ENCODE measurements at regions not wholly inside any gene's neighbourhood (a gene's known extent, or its start where the extent isn't known, plus 50 kb on each side); places are given as distances from the start of the nearest gene placed in this dataset.
"Not testable (repeated sequence)": the region's sequence is repeated elsewhere in the genome, so short reads cannot be mapped to it uniquely, and the experiment has no call there.

DNA sequence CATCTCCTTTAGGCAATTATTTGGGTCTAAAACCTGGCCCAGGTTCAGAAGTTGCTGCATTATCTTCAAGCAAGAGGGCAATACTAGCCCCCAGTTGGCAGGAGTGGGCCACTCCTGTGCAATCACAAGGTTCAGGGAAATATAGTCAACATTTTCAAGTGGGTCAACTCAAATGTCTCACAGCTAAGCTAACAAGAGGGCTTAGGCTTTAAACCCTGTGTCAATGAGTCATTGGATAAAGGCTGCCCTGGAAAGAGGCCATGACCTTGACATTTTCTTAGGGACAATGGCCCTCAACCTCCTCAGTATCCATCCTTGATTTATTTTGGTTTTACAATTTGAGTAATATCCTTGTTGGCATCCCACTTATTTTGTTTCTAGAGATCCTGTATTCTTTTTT lies 73.5 kb upstream of the DCP1A start:
- Histone ChIP-seq H3K9me3 (no peaks in the 10 kb centered on the region), H3K36me3 (no peaks in the 10 kb centered on the region), H3K27ac (peak overlapping the region in 1 of 2 donors; percentile 28), H3K27me3 (no peaks in the 10 kb centered on the region), H3K4me1 (no peaks in the 10 kb centered on the region), H3K4me3 (no peak overlapping the region)
- TF ChIP-seq, protein P1, sequence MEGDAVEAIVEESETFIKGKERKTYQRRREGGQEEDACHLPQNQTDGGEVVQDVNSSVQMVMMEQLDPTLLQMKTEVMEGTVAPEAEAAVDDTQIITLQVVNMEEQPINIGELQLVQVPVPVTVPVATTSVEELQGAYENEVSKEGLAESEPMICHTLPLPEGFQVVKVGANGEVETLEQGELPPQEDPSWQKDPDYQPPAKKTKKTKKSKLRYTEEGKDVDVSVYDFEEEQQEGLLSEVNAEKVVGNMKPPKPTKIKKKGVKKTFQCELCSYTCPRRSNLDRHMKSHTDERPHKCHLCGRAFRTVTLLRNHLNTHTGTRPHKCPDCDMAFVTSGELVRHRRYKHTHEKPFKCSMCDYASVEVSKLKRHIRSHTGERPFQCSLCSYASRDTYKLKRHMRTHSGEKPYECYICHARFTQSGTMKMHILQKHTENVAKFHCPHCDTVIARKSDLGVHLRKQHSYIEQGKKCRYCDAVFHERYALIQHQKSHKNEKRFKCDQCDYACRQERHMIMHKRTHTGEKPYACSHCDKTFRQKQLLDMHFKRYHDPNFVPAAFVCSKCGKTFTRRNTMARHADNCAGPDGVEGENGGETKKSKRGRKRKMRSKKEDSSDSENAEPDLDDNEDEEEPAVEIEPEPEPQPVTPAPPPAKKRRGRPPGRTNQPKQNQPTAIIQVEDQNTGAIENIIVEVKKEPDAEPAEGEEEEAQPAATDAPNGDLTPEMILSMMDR (IDR thresholded peaks at IDR 0.05): no peak
- ATAC-seq (peak; percentile 86), DNase-seq (peak in 2 of 4 donors; percentile 14 to 37)
- intact Hi-C loops (cut with DNase I): no loop called here

DNA sequence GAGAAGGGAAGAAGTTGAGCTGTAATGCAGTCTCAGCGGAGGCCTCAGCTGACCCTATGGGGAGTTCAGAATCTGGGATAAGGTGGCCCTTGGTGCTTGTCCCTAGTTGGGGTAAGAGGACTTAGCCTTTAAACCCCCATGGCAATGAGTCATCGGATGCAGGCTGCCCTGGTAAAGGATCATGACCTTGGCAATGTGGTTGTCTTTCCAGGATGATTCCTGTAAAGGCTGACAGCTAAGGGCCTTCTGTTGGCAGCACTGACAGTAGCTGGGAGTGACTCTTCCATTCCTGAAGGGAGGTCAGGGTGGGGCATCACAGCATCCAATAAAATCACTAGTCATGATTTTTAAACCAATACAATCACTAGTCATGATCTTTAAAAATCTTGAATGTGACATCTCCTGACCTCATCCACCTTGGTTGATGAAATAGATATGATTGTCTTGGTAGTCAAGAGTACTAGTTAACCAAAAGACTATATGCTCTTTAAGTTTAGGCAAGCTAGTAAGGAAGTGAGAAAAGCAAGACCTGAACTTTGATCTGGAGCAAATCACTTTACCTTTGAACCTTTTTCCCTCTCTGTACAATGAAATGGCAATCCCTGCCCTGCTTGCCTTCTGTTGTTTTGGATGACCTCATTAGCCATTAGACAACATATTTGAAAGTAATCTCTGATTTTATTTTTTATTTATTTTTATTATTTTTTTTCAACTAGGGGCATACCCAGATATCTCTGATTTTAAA lies 71.3 kb upstream of the CACNA1D start:
- H3K36me3 ChIP-seq: no peaks in the 10 kb centered on the region
- intact Hi-C loops (cut with DNase I): no loop called here
- TF ChIP-seq, protein P1 (IDR thresholded peaks at IDR 0.05): no peak
- no peaks in the 10 kb centered on the region for H3K27me3 ChIP-seq
- H3K4me3 ChIP-seq: no peak overlapping the region
- no peak for ATAC-seq
- no peak for DNase-seq
- no peak overlapping the region for H3K27ac ChIP-seq
- H3K4me1 ChIP-seq: no peaks in the 10 kb centered on the region
- no peaks in the 10 kb centered on the region for H3K9me3 ChIP-seq

DNA sequence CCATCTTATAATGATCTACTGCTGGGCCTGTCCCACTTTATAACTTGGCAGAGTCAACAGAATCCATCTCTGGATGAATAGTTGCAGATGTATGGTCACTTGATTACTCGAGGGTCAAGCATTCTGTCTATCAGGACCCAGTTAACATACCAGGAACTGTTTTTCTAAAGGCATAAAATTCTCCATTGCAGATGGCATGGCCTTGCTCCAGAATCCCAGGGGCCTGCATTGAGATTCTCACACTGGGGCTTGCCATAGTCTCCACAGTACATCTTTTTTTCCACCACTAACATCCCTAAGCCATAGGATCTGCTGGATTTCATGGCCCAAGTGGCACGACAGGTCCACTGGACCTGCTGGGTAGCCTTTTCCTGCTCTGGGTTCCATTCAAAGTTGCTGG lies 68.5 kb upstream of the CACNA1D start:
- Histone ChIP-seq H3K27ac (no peak overlapping the region), H3K27me3 (no peaks in the 10 kb centered on the region), H3K4me3 (no peak overlapping the region), H3K36me3 (no peaks in the 10 kb centered on the region), H3K9me3 (no peaks in the 10 kb centered on the region), H3K4me1 (no peaks in the 10 kb centered on the region)
- TF ChIP-seq, protein P1 (IDR thresholded peaks at IDR 0.05): no peak
- no peak for DNase-seq
- ATAC-seq: no peak
- intact Hi-C loops (cut with DNase I): no loop called here

DNA sequence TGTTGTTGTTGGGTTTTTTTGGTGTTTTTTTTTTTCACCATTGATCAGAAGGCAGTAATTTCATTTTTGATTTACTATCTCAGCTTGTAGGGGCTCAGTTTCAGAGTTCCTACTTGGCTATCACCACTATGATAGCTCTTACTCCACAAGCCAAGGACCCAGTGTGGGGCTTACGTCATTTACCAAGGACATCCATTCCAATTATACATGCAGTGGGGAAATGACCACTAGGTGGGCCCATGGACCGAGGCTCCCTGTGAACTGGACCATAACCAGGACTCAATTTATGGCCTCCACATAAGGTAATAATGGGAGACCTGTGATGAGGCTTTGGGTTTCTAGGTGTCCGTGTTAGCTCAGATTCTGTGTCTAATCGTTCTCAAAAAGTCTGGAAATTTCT lies 67.5 kb upstream of the CACNA1D start:
- Histone ChIP-seq H3K4me1 (no peaks in the 10 kb centered on the region), H3K27ac (no peak overlapping the region), H3K9me3 (no peaks in the 10 kb centered on the region), H3K4me3 (no peak overlapping the region), H3K36me3 (no peaks in the 10 kb centered on the region), H3K27me3 (no peaks in the 10 kb centered on the region)
- intact Hi-C loops (cut with DNase I): no loop called here
- TF ChIP-seq, protein P1 (IDR thresholded peaks at IDR 0.05): no peak
- DNase-seq (no peak), ATAC-seq (no peak)

DNA sequence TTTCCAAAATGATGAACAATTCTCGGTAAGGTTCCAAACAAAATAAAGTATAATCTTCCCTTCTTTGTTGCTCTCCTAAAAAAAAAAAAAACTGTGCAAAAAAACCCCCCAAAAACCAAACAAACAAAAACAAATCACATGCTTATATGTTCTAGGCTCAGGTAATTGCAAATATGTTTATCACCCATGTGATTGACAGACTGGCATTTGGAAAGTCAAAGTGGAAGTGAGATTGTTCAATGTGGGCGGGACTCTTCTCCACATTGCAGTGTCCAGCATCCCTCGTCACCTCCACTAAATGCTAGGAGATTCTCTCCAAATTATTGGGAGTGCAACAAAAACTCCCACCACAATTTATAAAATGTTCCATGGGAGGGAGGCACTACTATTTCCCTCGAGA lies 57.6 kb upstream of the CACNA1D start:
- H3K4me1 ChIP-seq: no peaks in the 10 kb centered on the region
- H3K27ac ChIP-seq: no peak overlapping the region
- intact Hi-C loops (cut with DNase I): no loop called here
- TF ChIP-seq, protein P1 (IDR thresholded peaks at IDR 0.05): no peak
- H3K36me3 ChIP-seq: no peaks in the 10 kb centered on the region
- no peak overlapping the region for H3K4me3 ChIP-seq
- no peaks in the 10 kb centered on the region for H3K27me3 ChIP-seq
- ATAC-seq: no peak
- H3K9me3 ChIP-seq: peaks cover 0 to 2% of the 10 kb centered on the region in 2 donors
- DNase-seq: no peak

DNA sequence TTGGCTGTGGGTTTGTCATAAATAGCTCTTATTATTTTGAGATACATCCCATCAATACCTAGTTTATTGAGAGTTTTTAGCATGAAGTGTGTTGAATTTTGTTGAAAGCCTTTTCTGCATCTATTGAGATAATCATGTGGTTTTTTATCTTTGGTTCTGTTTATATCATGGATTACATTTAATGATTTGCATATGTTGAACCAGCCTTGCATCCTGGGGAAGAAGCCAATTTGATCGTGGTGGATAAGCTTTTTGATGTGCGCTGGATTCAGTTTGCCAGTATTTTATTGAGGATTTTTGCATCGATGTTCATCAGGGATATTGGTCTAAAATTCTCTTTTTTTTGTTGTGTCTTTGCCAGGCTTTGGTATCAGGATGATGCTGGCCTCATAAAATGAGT lies 51.5 kb upstream of the CACNA1D start:
- ATAC-seq; H3K36me3 ChIP-seq; H3K27ac ChIP-seq; H3K9me3 ChIP-seq; H3K4me1 ChIP-seq; intact Hi-C loops (cut with DNase I); H3K4me3 ChIP-seq; H3K27me3 ChIP-seq: not testable (repeated sequence)
- peak in 1 of 4 donors; percentile 10 for DNase-seq

All from left lung (tissue), 4 donors.